ENCODE measurements at regions not wholly inside any gene's neighbourhood (a gene's known extent, or its start where the extent isn't known, plus 50 kb on each side); places are given as distances from the start of the nearest gene placed in this dataset.
"Not testable (repeated sequence)": the region's sequence is repeated elsewhere in the genome, so short reads cannot be mapped to it uniquely, and the experiment has no call there.

- intact Hi-C loops (cut with DNase I; ENCODE audit: low total_unique reads), result no loop called here
- H3K27me3 ChIP-seq, result no peaks in the 10 kb centered on the region
These were observed 820.3 kb downstream of the LTN1 start for GRCh38 chr21:28172376-28172775.

GRCh38 chr21:28167366-28167765 is 825.3 kb downstream of the LTN1 start:
- Histone ChIP-seq H3K27ac (no peak overlapping the region), H3K27me3 (no peaks in the 10 kb centered on the region), H3K4me3 (no peak overlapping the region), H3K36me3 (no peaks in the 10 kb centered on the region), H3K4me1 (no peaks in the 10 kb centered on the region), H3K9me3 (no peaks in the 10 kb centered on the region)
- intact Hi-C loops (cut with DNase I; ENCODE audit: low total_unique reads) (no loop called here), in situ Hi-C loops (cut with MboI; ENCODE audit: low pct_ligation_motif_present in 1 of 4, low pct_unique_long_range_greater_than_20kb in 1 of 4, low sequenced_read_pairs in 3 of 4) (no loop called here)
- TF ChIP-seq EP300 (IDR thresholded peaks at IDR 0.05; ENCODE audit: low read depth) (no peak), POLR2AphosphoS5 (IDR thresholded peaks at IDR 0.05) (no peak), CTCF (IDR thresholded peaks at IDR 0.05) (no peak), POLR2A (IDR thresholded peaks at IDR 0.05) (no peak)
- no peak for DNase-seq

More at GRCh38 chr21:28172376-28172775, 820.3 kb downstream of the LTN1 start:
- no peaks in the 10 kb centered on the region for H3K9me3 ChIP-seq
- H3K36me3 ChIP-seq, result no peaks in the 10 kb centered on the region
- no peaks in the 10 kb centered on the region for H3K4me1 ChIP-seq
- in situ Hi-C loops (cut with MboI; ENCODE audit: low pct_ligation_motif_present in 1 of 4, low pct_unique_long_range_greater_than_20kb in 1 of 4, low sequenced_read_pairs in 3 of 4), result no loop called here
- no peak overlapping the region for H3K4me3 ChIP-seq
- 85 to 89% methylated on average over 2 of the region's 2 CpGs for WGBS, 2 donors (ENCODE audit: low coverage in 1 of 2)
- DNase-seq, result no peak
- no peak overlapping the region for H3K27ac ChIP-seq
- TF ChIP-seq POLR2A (IDR thresholded peaks at IDR 0.05) (no peak), POLR2AphosphoS5 (IDR thresholded peaks at IDR 0.05) (no peak), EP300 (IDR thresholded peaks at IDR 0.05; ENCODE audit: low read depth) (no peak)

- H3K27ac ChIP-seq; H3K36me3 ChIP-seq; H3K4me3 ChIP-seq; H3K9me3 ChIP-seq; H3K4me1 ChIP-seq; intact Hi-C loops (cut with DNase I; ENCODE audit: low total_unique reads); DNase-seq; in situ Hi-C loops (cut with MboI; ENCODE audit: low pct_ligation_motif_present in 1 of 4, low pct_unique_long_range_greater_than_20kb in 1 of 4, low sequenced_read_pairs in 3 of 4); H3K27me3 ChIP-seq: not testable (repeated sequence)
- 84 to 88% methylated on average over 5 to 9 of the region's 9 CpGs for WGBS, 2 donors (ENCODE audit: low coverage in 1 of 2)
These were observed 828.2 kb downstream of the LTN1 start for GRCh38 chr21:28164519-28164918.

GRCh38 chr21:28162052-28162451 is 830.6 kb downstream of the LTN1 start:
- H3K4me1 ChIP-seq; H3K27me3 ChIP-seq; H3K4me3 ChIP-seq; H3K36me3 ChIP-seq; intact Hi-C loops (cut with DNase I; ENCODE audit: low total_unique reads); H3K9me3 ChIP-seq; H3K27ac ChIP-seq; DNase-seq; in situ Hi-C loops (cut with MboI; ENCODE audit: low pct_ligation_motif_present in 1 of 4, low pct_unique_long_range_greater_than_20kb in 1 of 4, low sequenced_read_pairs in 3 of 4): not testable (repeated sequence)
- WGBS, 2 donors (ENCODE audit: low coverage in 1 of 2), result 91 to 97% methylated on average over 13 to 15 of the region's 15 CpGs

GRCh38 chr21:28160378-28160777 is 832.3 kb downstream of the LTN1 start:
- in situ Hi-C loops (cut with MboI; ENCODE audit: low pct_ligation_motif_present in 1 of 4, low pct_unique_long_range_greater_than_20kb in 1 of 4, low sequenced_read_pairs in 3 of 4) (no loop called here), intact Hi-C loops (cut with DNase I; ENCODE audit: low total_unique reads) (no loop called here)
- no peak overlapping the region for H3K4me3 ChIP-seq
- DNase-seq, result no peak
- no peaks in the 10 kb centered on the region for H3K36me3 ChIP-seq
- H3K27ac ChIP-seq, result no peak overlapping the region
- H3K9me3 ChIP-seq, result no peaks in the 10 kb centered on the region
- no peaks in the 10 kb centered on the region for H3K27me3 ChIP-seq
- H3K4me1 ChIP-seq, result no peaks in the 10 kb centered on the region
- TF ChIP-seq EP300 (IDR thresholded peaks at IDR 0.05; ENCODE audit: low read depth), result no peak
- TF ChIP-seq POLR2A (IDR thresholded peaks at IDR 0.05), result no peak
- no peak for TF ChIP-seq POLR2AphosphoS5 (IDR thresholded peaks at IDR 0.05)
- whole genome bisulfite sequencing, 2 donors (ENCODE audit: low coverage in 1 of 2), result 73 to 86% methylated on average over 1 to 3 of the region's 3 CpGs

GRCh38 chr21:28159396-28159795 is 833.3 kb downstream of the LTN1 start:
- intact Hi-C loops (cut with DNase I; ENCODE audit: low total_unique reads), result no loop called here
- DNase-seq, result no peak

More at GRCh38 chr21:28159396-28159795, 833.3 kb downstream of the LTN1 start:
- Histone ChIP-seq H3K27ac (no peak overlapping the region), H3K9me3 (no peaks in the 10 kb centered on the region), H3K27me3 (no peaks in the 10 kb centered on the region), H3K4me3 (no peak overlapping the region), H3K4me1 (no peaks in the 10 kb centered on the region), H3K36me3 (no peaks in the 10 kb centered on the region)
- WGBS, 2 donors (ENCODE audit: low coverage in 1 of 2), result 48 to 50% methylated on average over 3 of the region's 3 CpGs
- in situ Hi-C loops (cut with MboI; ENCODE audit: low pct_ligation_motif_present in 1 of 4, low pct_unique_long_range_greater_than_20kb in 1 of 4, low sequenced_read_pairs in 3 of 4), result no loop called here
- no peak for TF ChIP-seq CTCF (IDR thresholded peaks at IDR 0.05)
- no peak for TF ChIP-seq POLR2A (IDR thresholded peaks at IDR 0.05)
- TF ChIP-seq POLR2AphosphoS5 (IDR thresholded peaks at IDR 0.05), result no peak
- TF ChIP-seq EP300 (IDR thresholded peaks at IDR 0.05; ENCODE audit: low read depth), result no peak

Measured in transverse colon (tissue), 4 donors.